Nephron (organoid): ENCODE measurements at regions not wholly inside any gene's neighbourhood (a gene's known extent, or its start where the extent isn't known, plus 50 kb on each side); places are given as distances from the start of the nearest gene placed in this dataset.
"Not testable (repeated sequence)": the region's sequence is repeated elsewhere in the genome, so short reads cannot be mapped to it uniquely, and the experiment has no call there.

Experiments used
- H3K27ac Mint-ChIP-seq, 3 experiments: 2 replicates each; pipeline ENCODE4 v1.8.0; 2020; ENCODE audit warnings: mixed read lengths in 3 of 3, mild to moderate bottlenecking in 2 of 3, moderate library complexity in 1 of 3
- H3K27me3 Mint-ChIP-seq: 2 replicates; pipeline ENCODE4 v1.8.0; 2021; ENCODE audit warnings: low read depth, mild to moderate bottlenecking, moderate library complexity, mixed read lengths
- H3K36me3 Mint-ChIP-seq: 2 replicates; pipeline ENCODE4 v1.8.0; 2020; ENCODE audit warnings: low read depth, mixed read lengths
- H3K4me1 Mint-ChIP-seq: 2 replicates; pipeline ENCODE4 v1.8.0; 2020; ENCODE audit warnings: mixed read lengths
- H3K4me3 Mint-ChIP-seq, 3 experiments: 2 replicates each; pipeline ENCODE4 v1.8.0; 2020; ENCODE audit warnings: mild to moderate bottlenecking in 3 of 3, mixed read lengths in 3 of 3, moderate library complexity in 2 of 3
- H3K9me3 Mint-ChIP-seq: 2 replicates; pipeline ENCODE4 v1.8.0; 2020; ENCODE audit warnings: mixed read lengths
- CTCF ChIP-seq, 3 experiments: fragments of 200-600 bp; sonication (generic); IDR thresholded peaks; one replicate each; pipeline ENCODE4 v1.5.0; 2021; ENCODE audit warnings: antibody characterized with exemption in 3 of 3; ENCODE audit not compliant: unreplicated experiment in 3 of 3

GRCh38 chr13:28579322-28579721 is 79.6 kb upstream of the POMP start:
- H3K27me3 Mint-ChIP-seq, result peaks cover 27% of the 10 kb centered on the region
- H3K27ac Mint-ChIP-seq, result peak overlapping the region in 2 of 3 experiments; percentile 10 to 17
- H3K4me1 Mint-ChIP-seq, result peaks cover 28% of the 10 kb centered on the region
- no peak for TF ChIP-seq CTCF (IDR thresholded peaks at IDR 0.05; ENCODE audit: unreplicated experiment in 3 of 3)
- no peak overlapping the region for H3K4me3 Mint-ChIP-seq
- no peaks in the 10 kb centered on the region for H3K36me3 Mint-ChIP-seq
- H3K9me3 Mint-ChIP-seq, result no peaks in the 10 kb centered on the region

- Mint-ChIP-seq H3K27ac (no peak overlapping the region), H3K27me3 (peaks cover 22% of the 10 kb centered on the region), H3K4me3 (no peak overlapping the region), H3K9me3 (no peaks in the 10 kb centered on the region), H3K36me3 (no peaks in the 10 kb centered on the region), H3K4me1 (peaks cover 5% of the 10 kb centered on the region)
- TF ChIP-seq CTCF (IDR thresholded peaks at IDR 0.05; ENCODE audit: unreplicated experiment in 3 of 3), result no peak
Measured at GRCh38 chr13:28576067-28576466, 81.1 kb upstream of the FLT1 start.

GRCh38 chr13:28575200-28575599 is 80.3 kb upstream of the FLT1 start:
- peaks cover 22% of the 10 kb centered on the region for H3K27me3 Mint-ChIP-seq
- no peaks in the 10 kb centered on the region for H3K9me3 Mint-ChIP-seq
- H3K36me3 Mint-ChIP-seq, result no peaks in the 10 kb centered on the region
- H3K27ac Mint-ChIP-seq, result no peak overlapping the region
- H3K4me3 Mint-ChIP-seq, result no peak overlapping the region
- H3K4me1 Mint-ChIP-seq, result peaks cover 5% of the 10 kb centered on the region
- TF ChIP-seq CTCF (IDR thresholded peaks at IDR 0.05; ENCODE audit: unreplicated experiment in 3 of 3), result no peak

- no peaks in the 10 kb centered on the region for H3K36me3 Mint-ChIP-seq
- no peak overlapping the region for H3K4me3 Mint-ChIP-seq
- peaks cover 2% of the 10 kb centered on the region for H3K4me1 Mint-ChIP-seq
- peaks cover 22% of the 10 kb centered on the region for H3K27me3 Mint-ChIP-seq
- no peak for TF ChIP-seq CTCF (IDR thresholded peaks at IDR 0.05; ENCODE audit: unreplicated experiment in 3 of 3)
- no peaks in the 10 kb centered on the region for H3K9me3 Mint-ChIP-seq
- no peak overlapping the region for H3K27ac Mint-ChIP-seq
Measured at GRCh38 chr13:28574617-28575142, 79.8 kb upstream of the FLT1 start.

- Mint-ChIP-seq H3K4me3 (no peak overlapping the region), H3K36me3 (no peaks in the 10 kb centered on the region), H3K27ac (no peak overlapping the region), H3K4me1 (peaks cover 3% of the 10 kb centered on the region), H3K9me3 (no peaks in the 10 kb centered on the region), H3K27me3 (peaks cover 23% of the 10 kb centered on the region)
- no peak for TF ChIP-seq CTCF (IDR thresholded peaks at IDR 0.05; ENCODE audit: unreplicated experiment in 3 of 3)
Measured at GRCh38 chr13:28573595-28574373, 78.9 kb upstream of the FLT1 start.

- H3K4me1 Mint-ChIP-seq, result peaks cover 7% of the 10 kb centered on the region
- no peak overlapping the region for H3K27ac Mint-ChIP-seq
- no peaks in the 10 kb centered on the region for H3K36me3 Mint-ChIP-seq
- no peak for TF ChIP-seq CTCF (IDR thresholded peaks at IDR 0.05; ENCODE audit: unreplicated experiment in 3 of 3)
- H3K9me3 Mint-ChIP-seq, result no peaks in the 10 kb centered on the region
- H3K4me3 Mint-ChIP-seq, result no peak overlapping the region
- H3K27me3 Mint-ChIP-seq, result peaks cover 25% of the 10 kb centered on the region
Measured at GRCh38 chr13:28572871-28573270, 77.9 kb upstream of the FLT1 start.

- H3K4me1 Mint-ChIP-seq, H3K27ac Mint-ChIP-seq, H3K9me3 Mint-ChIP-seq, H3K4me3 Mint-ChIP-seq, H3K36me3 Mint-ChIP-seq: not testable (repeated sequence)
- peaks cover 17% of the 10 kb centered on the region for H3K27me3 Mint-ChIP-seq
Measured at GRCh38 chr13:28570356-28570755, 75.4 kb upstream of the FLT1 start.
